OCI-LY7 (cell line): ENCODE measurements at regions not wholly inside any gene's neighbourhood (a gene's known extent, or its start where the extent isn't known, plus 50 kb on each side); places are given as distances from the start of the nearest gene placed in this dataset.

Source experiments
- BruUV-seq: library from RNA; stranded (reverse); fragments of 400-500 nt; replicated peaks from 2 replicates; lab custom pipeline; 2021; lab: Mats Ljungman, UMichigan
- CTCF ChIA-PET: fragments of 300-600 bp; sonication (Branson Sonifier 250); formaldehyde crosslinking; loops from one replicate; lab custom pipeline; 2022; ENCODE audit warnings: antibody characterized with exemption; ENCODE audit not compliant: unreplicated experiment; lab: Charles Lee
- POLR2A ChIA-PET: fragments of 300-600 bp; sonication (Branson Sonifier 250); formaldehyde crosslinking; loops from one replicate; lab custom pipeline; 2022; ENCODE audit warnings: antibody characterized with exemption; lab: Charles Lee
- DNase-seq: peaks from one replicate; pipeline ENCODE4 v3.0.0-alpha.2; 2015; ENCODE audit warnings: low spot score
- H2AFZ ChIP-seq: fragments of 200-600 bp; sonication (generic), shearing (Covaris generic); 2 replicates; pipeline ENCODE4 v1.6.1; 2014; ENCODE audit warnings: mild to moderate bottlenecking, antibody characterized with exemption, low read length, moderate library complexity
- H3K27ac ChIP-seq: fragments of 200-600 bp; sonication (generic); 2 replicates; pipeline ENCODE4 v1.5.1; 2014; ENCODE audit warnings: mixed run types, low read depth, mild to moderate bottlenecking, moderate library complexity, low read length, inconsistent platforms; ENCODE audit not compliant: poor library complexity, severe bottlenecking
- H3K36me3 ChIP-seq: fragments of 200-600 bp; sonication (generic); 2 replicates; pipeline ENCODE4 v1.6.1; 2014; ENCODE audit warnings: mild to moderate bottlenecking, antibody characterized with exemption, low read length, moderate library complexity, mixed read lengths; ENCODE audit not compliant: insufficient read depth
- H3K4me1 ChIP-seq: fragments of 200-600 bp; sonication (generic); 2 replicates; pipeline ENCODE4 v1.5.1; 2014; ENCODE audit warnings: mild to moderate bottlenecking, low read length; ENCODE audit not compliant: insufficient read depth, poor library complexity, severe bottlenecking
- H3K4me2 ChIP-seq: fragments of 200-600 bp; sonication (generic); 2 replicates; pipeline ENCODE4 v1.6.1; 2014; ENCODE audit warnings: mild to moderate bottlenecking, low read length
- H3K4me3 ChIP-seq: fragments of 200-600 bp; sonication (generic); 2 replicates; pipeline ENCODE4 v1.5.1; 2014; ENCODE audit warnings: mild to moderate bottlenecking, low read depth, low read length; ENCODE audit not compliant: poor library complexity, severe bottlenecking
- H3K79me2 ChIP-seq: fragments of 200-600 bp; sonication (generic); 2 replicates; pipeline ENCODE4 v1.6.1; 2016; ENCODE audit warnings: low read depth, mild to moderate bottlenecking, low read length, moderate library complexity, mixed read lengths; ENCODE audit not compliant: insufficient read depth
- H3K9me2 ChIP-seq: fragments of 200-600 bp; sonication (generic); 2 replicates; pipeline ENCODE4 v1.6.1; 2016; ENCODE audit warnings: mild to moderate bottlenecking, low read length, mixed read lengths; ENCODE audit not compliant: insufficient read depth
- H3K9me3 ChIP-seq: fragments of 200-600 bp; sonication (generic); 2 replicates; pipeline ENCODE4 v1.6.1; 2014; ENCODE audit warnings: mild to moderate bottlenecking, mixed run types, low read length, mixed read lengths
- H4K20me1 ChIP-seq: fragments of 200-600 bp; sonication (generic); 2 replicates; pipeline ENCODE4 v1.6.1; 2014; ENCODE audit warnings: mild to moderate bottlenecking, antibody characterized with exemption, low read length, moderate library complexity, mixed read lengths; ENCODE audit not compliant: insufficient read depth
- EZH2phosphoT487 ChIP-seq: fragments of 200-600 bp; sonication (generic); IDR thresholded peaks from 2 replicates; pipeline ENCODE4 v1.6.1; 2018; ENCODE audit warnings: low read depth, borderline replicate concordance, mild to moderate bottlenecking, mixed run types, antibody characterized with exemption, low read length, moderate library complexity, mixed read lengths
- intact Hi-C: fragments of 100-400 bp; cut with micrococcal nuclease; formaldehyde crosslinking; loops from one replicate; pipeline ENCODE4 v1.10.0; 2022; ENCODE audit not compliant: unreplicated experiment
- TF ChIP-seq, protein P1 (sequence below): fragments of 200-600 bp; sonication (generic); conservative IDR thresholded peaks from 2 replicates; pipeline ENCODE4 v1.5.1; 2014; ENCODE audit warnings: mild to moderate bottlenecking, antibody characterized with exemption, low read length, moderate library complexity, mixed read lengths

DNA sequence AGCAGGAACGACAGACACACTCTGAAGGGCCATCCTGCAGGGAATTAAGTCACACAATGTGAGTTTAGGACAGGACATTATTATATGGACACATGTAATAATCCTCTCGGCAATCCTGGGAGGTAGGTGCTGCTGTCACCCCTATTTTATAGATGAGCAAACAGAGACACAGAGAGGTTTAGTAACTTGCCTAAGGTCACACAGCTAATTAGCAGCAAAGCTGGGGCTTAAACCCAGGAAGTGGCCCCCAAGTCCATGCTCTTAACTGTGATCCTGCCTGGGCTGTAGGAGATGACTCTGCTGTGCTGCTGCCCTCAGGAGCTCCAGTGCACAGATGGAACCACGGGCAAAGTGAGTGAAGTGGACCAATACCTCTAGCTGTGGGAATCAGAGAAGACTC, 660.0 kb downstream of the PTPRU start:
- POLR2A ChIA-PET = no interaction called here
- intact Hi-C loops = no loop called here

GRCh38 chr1:29895201-29895600, 658.9 kb downstream of the PTPRU start:
- Histone ChIP-seq H3K9me3 (no peaks in the 10 kb centered on the region), H3K79me2 (no peaks in the 10 kb centered on the region), H3K9me2 (no peaks in the 10 kb centered on the region), H3K4me1 (no peaks in the 10 kb centered on the region), H3K27ac (no peak overlapping the region), H2AFZ (no peak overlapping the region), H4K20me1 (no peaks in the 10 kb centered on the region), H3K4me2 (no peak overlapping the region), H3K4me3 (no peak overlapping the region), H3K36me3 (no peaks in the 10 kb centered on the region)
- intact Hi-C loops = no loop called here
- ChIA-PET POLR2A (no interaction called here), CTCF (no interaction called here)
- BruUV-seq = no TSS peak
- TF ChIP-seq EZH2phosphoT487 = no peak
- TF ChIP-seq, protein P1, sequence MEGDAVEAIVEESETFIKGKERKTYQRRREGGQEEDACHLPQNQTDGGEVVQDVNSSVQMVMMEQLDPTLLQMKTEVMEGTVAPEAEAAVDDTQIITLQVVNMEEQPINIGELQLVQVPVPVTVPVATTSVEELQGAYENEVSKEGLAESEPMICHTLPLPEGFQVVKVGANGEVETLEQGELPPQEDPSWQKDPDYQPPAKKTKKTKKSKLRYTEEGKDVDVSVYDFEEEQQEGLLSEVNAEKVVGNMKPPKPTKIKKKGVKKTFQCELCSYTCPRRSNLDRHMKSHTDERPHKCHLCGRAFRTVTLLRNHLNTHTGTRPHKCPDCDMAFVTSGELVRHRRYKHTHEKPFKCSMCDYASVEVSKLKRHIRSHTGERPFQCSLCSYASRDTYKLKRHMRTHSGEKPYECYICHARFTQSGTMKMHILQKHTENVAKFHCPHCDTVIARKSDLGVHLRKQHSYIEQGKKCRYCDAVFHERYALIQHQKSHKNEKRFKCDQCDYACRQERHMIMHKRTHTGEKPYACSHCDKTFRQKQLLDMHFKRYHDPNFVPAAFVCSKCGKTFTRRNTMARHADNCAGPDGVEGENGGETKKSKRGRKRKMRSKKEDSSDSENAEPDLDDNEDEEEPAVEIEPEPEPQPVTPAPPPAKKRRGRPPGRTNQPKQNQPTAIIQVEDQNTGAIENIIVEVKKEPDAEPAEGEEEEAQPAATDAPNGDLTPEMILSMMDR = no peak
- no peak for DNase-seq

More for the DNA sequence above, 660.0 kb downstream of the PTPRU start:
- no peak overlapping the region for H2AFZ ChIP-seq
- TF ChIP-seq, protein P1 = no peak
- no peak for TF ChIP-seq EZH2phosphoT487
- CTCF ChIA-PET = no interaction called here
- no peak overlapping the region for H3K4me2 ChIP-seq
- H3K27ac ChIP-seq = no peak overlapping the region
- H3K9me3 ChIP-seq = no peaks in the 10 kb centered on the region
- BruUV-seq = no TSS peak
- DNase-seq = no peak
- H3K9me2 ChIP-seq = no peaks in the 10 kb centered on the region
- H4K20me1 ChIP-seq = no peaks in the 10 kb centered on the region
- H3K36me3 ChIP-seq = no peaks in the 10 kb centered on the region
- no peaks in the 10 kb centered on the region for H3K4me1 ChIP-seq
- no peak overlapping the region for H3K4me3 ChIP-seq
- no peaks in the 10 kb centered on the region for H3K79me2 ChIP-seq

- Histone ChIP-seq H3K9me2 (no peaks in the 10 kb centered on the region), H3K4me2 (no peak overlapping the region), H3K4me1 (no peaks in the 10 kb centered on the region), H2AFZ (no peak overlapping the region), H3K36me3 (no peaks in the 10 kb centered on the region), H4K20me1 (no peaks in the 10 kb centered on the region), H3K27ac (no peak overlapping the region), H3K9me3 (no peaks in the 10 kb centered on the region), H3K79me2 (no peaks in the 10 kb centered on the region), H3K4me3 (no peak overlapping the region)
- POLR2A ChIA-PET = interaction anchor here (0.6 kb wide), 1 partner anchor 307 kb away, joined by 6 read pairs; no protein-coding TSS in a partner anchor
- no TSS peak for BruUV-seq
- no peak for DNase-seq
- intact Hi-C loops = no loop called here
- TF ChIP-seq, protein P1 = no peak
- TF ChIP-seq EZH2phosphoT487 = no peak
- CTCF ChIA-PET = no interaction called here
Observed at GRCh38 chr1:29894311-29894710, 658.0 kb downstream of the PTPRU start.
